Adrenal gland (tissue), 9 donors: ENCODE measurements at regions not wholly inside any gene's neighbourhood (a gene's known extent, or its start where the extent isn't known, plus 50 kb on each side); places are given as distances from the start of the nearest gene placed in this dataset.

Source experiments
- DNase-seq, 7 donors: peaks; one replicate each; pipeline ENCODE4 v3.0.0-alpha.2; 2019 to 2020
- H3K27ac ChIP-seq, 5 donors: fragments of 200-600 bp; sonication (generic) in 4 of 5; 1 replicate in 3 of 5; 2 replicates in 2 of 5; pipeline versions ENCODE4 v1.5.1 to v1.8.0; 2016 to 2020; ENCODE audit warnings: mild to moderate bottlenecking in 1 of 5
- H3K27me3 ChIP-seq: fragments of 200-600 bp; 2 replicates; pipeline ENCODE4 v1.8.0; 2021
- H3K36me3 ChIP-seq, 2 donors: fragments of 200-600 bp; replicated peaks in 1 of 2; 1 replicate in 1 of 2; 2 replicates in 1 of 2; pipeline versions ENCODE4 v1.5.1 to v1.8.0; 2018 to 2022
- H3K4me1 ChIP-seq, 2 donors: fragments of 200-600 bp; replicated peaks in 1 of 2; 1 replicate in 1 of 2; 2 replicates in 1 of 2; pipeline versions ENCODE4 v1.5.1 to v1.8.0; 2018 to 2021
- H3K4me3 ChIP-seq, 4 donors: fragments of 200-600 bp; sonication (generic) in 3 of 4; one replicate each; pipeline ENCODE4 v1.5.1; 2016 to 2018
- H3K9me3 ChIP-seq, 3 donors: fragments of 200-600 bp; sonication (generic) in 1 of 3; replicated peaks in 1 of 3; 1 replicate in 2 of 3; 2 replicates in 1 of 3; pipeline versions ENCODE4 v1.5.1 to v1.8.0; 2016 to 2021
- POLR2A ChIP-seq, 2 donors: fragments of 450-650 bp; IDR thresholded peaks; one replicate each; pipeline ENCODE4 v1.6.1; 2017; ENCODE audit warnings: antibody characterized with exemption in 2 of 2, mild to moderate bottlenecking in 2 of 2, moderate library complexity in 1 of 2
- WGBS, 4 donors: extraction: QIAGEN DNeasy Blood & Tissue Kit in 2 of 4; methylation state at CpG; one replicate each; pipeline versions ENCODE4 v1.1.5 to v1.1.7; 2013 to 2017; 5-methylcytosine and 5-hydroxymethylcytosine counted together
- intact Hi-C, 2 donors: fragments of 100-400 bp; cut with DNase I; formaldehyde crosslinking; loops; one replicate each; pipeline versions ENCODE4 v1.14.1 to v1.15.0; 2022 to 2023
- TF ChIP-seq, protein P1 (sequence below), 6 experiments: fragments of 450-650 bp in 4 of 6; fragments of 200-600 bp in 2 of 6; sonication (generic) in 1 of 6; IDR thresholded peaks; 1 replicate in 5 of 6; 2 replicates in 1 of 6; pipeline versions ENCODE4 v1.5.1 to v1.8.0; 2016 to 2021; ENCODE audit warnings: antibody characterized with exemption in 6 of 6, mild to moderate bottlenecking in 2 of 6, moderate library complexity in 1 of 6
- donor health status: healthy with polysubstance abuse.
- donor health status: Bipolar disorder and iron deficiency.
- donor health status: DM: yes; HTN: yes; CAD: no.
- donor health status: DM: no; HTN: no; CAD: no.
- donor health status: DM: no; HTN: no; CAD: no.

DNA sequence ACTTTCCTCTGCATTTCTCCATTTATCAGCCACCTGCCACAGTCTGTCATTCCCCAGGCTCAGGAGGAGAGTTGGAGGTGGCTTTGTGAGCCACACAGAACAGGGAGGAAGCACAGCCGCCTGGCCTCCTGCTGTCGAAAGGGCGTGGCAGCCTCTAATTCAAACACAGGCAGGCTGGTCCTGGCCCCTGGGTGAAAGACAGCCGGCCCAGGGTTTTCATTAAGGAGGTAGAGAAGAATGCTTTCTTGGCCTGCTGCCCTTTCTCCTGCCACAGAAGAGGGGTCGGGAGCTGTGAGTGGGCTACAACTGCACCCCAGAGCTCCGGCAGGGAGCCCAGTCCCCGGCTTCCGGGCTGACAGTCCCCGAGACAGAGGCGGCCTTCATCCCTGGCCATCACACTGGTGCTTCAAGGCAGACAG is 108.6 kb upstream of the FZD10 start:
- peaks cover 2% of the 10 kb centered on the region for H3K27me3 ChIP-seq
- intact Hi-C loops, result no loop called here
- H3K4me1 ChIP-seq, result no peaks in the 10 kb centered on the region
- no peak for DNase-seq
- no peaks in the 10 kb centered on the region for H3K9me3 ChIP-seq
- TF ChIP-seq, protein P1, sequence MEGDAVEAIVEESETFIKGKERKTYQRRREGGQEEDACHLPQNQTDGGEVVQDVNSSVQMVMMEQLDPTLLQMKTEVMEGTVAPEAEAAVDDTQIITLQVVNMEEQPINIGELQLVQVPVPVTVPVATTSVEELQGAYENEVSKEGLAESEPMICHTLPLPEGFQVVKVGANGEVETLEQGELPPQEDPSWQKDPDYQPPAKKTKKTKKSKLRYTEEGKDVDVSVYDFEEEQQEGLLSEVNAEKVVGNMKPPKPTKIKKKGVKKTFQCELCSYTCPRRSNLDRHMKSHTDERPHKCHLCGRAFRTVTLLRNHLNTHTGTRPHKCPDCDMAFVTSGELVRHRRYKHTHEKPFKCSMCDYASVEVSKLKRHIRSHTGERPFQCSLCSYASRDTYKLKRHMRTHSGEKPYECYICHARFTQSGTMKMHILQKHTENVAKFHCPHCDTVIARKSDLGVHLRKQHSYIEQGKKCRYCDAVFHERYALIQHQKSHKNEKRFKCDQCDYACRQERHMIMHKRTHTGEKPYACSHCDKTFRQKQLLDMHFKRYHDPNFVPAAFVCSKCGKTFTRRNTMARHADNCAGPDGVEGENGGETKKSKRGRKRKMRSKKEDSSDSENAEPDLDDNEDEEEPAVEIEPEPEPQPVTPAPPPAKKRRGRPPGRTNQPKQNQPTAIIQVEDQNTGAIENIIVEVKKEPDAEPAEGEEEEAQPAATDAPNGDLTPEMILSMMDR (IDR thresholded peaks at IDR 0.05), result no peak
- TF ChIP-seq POLR2A (IDR thresholded peaks at IDR 0.05), result no peak
- WGBS, 4 donors, result 11 to 27% (median 26%) methylated on average over 4 to 10 of the region's 10 CpGs
- no peak overlapping the region for H3K4me3 ChIP-seq
- H3K27ac ChIP-seq, result no peak overlapping the region
- H3K36me3 ChIP-seq, result no peaks in the 10 kb centered on the region

DNA sequence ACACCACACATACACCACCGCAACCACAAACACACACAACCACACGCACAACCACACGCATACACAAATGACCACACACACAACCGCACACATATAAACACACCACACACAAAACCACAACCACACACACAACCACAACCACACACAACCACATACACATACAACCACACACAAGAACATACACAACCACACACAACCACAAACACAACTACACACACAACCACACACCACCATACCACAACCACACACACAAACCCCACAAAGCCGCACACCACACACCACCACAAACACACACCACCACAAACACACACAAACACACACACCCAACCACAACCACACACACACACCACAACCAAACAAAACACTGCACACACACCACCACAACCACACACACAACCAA is 107.5 kb upstream of the FZD10 start:
- Histone ChIP-seq H3K9me3 (no peaks in the 10 kb centered on the region), H3K36me3 (no peaks in the 10 kb centered on the region), H3K4me1 (no peaks in the 10 kb centered on the region), H3K27me3 (peaks cover 2% of the 10 kb centered on the region), H3K27ac (no peak overlapping the region), H3K4me3 (no peak overlapping the region)
- intact Hi-C loops, result no loop called here
- TF ChIP-seq POLR2A (IDR thresholded peaks at IDR 0.05), result no peak
- TF ChIP-seq, protein P1 (IDR thresholded peaks at IDR 0.05), result no peak
- DNase-seq, result no peak
- 84 to 90% (median 87%) methylated on average over 5 of the region's 5 CpGs for WGBS, 4 donors

DNA sequence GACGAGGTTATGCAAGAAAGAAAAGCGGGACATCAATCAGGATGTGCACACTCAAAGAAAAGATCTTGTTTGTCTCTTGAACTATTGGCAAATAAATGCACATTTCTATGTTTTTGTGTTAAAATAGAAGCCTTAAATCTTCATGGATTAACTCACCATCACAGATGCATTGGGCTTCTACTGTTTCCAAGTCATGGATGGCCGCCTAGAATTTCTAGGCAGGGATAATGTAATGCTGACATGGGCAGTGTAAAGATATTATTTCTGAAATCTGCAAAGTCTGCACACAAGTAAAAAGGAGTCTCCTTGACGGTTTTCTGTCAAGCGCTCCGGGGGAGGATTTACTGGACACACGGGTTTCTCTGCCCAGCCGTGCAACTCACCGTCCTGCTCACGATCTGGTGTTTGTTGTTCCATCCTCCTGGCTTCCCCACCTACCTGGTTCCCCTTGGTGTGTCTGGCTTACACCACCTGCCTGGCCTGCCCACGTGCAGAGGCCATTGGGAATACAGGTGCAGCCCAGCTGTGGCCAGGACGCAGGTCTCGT is 103.3 kb upstream of the FZD10 start:
- 58 to 67% (median 64%) methylated on average over 13 of the region's 13 CpGs for WGBS, 4 donors
- Histone ChIP-seq H3K4me3 (no peak overlapping the region), H3K27me3 (no peaks in the 10 kb centered on the region), H3K4me1 (no peaks in the 10 kb centered on the region), H3K9me3 (no peaks in the 10 kb centered on the region), H3K27ac (no peak overlapping the region), H3K36me3 (no peaks in the 10 kb centered on the region)
- intact Hi-C loops, result no loop called here
- DNase-seq, result no peak
- TF ChIP-seq, protein P1 (IDR thresholded peaks at IDR 0.05), result no peak
- TF ChIP-seq POLR2A (IDR thresholded peaks at IDR 0.05), result no peak

DNA sequence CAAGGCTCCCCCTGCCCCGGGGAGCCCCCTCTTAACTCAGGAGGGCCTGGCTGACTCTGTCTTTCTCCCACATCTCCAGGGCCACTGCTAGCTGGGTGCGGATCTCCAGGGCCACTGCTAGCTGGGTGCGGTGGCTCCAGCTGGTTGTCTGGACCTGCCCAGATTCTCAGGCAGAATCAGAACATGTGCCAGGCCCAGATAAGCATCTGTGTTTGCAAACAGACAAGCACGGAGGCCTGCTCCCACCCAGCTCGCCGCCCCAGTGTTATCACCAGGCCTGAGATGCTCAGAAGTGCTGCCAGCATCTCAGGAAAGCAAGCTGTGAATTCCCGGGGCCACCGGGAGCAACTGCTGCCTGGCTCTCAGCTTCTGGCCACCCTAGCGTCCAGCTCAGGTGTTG is 98.4 kb upstream of the FZD10 start:
- H3K4me1 ChIP-seq, result no peaks in the 10 kb centered on the region
- no peak overlapping the region for H3K4me3 ChIP-seq
- no peak for DNase-seq
- no peaks in the 10 kb centered on the region for H3K36me3 ChIP-seq
- TF ChIP-seq, protein P1 (IDR thresholded peaks at IDR 0.05), result no peak
- TF ChIP-seq POLR2A (IDR thresholded peaks at IDR 0.05), result no peak
- intact Hi-C loops, result no loop called here
- H3K27me3 ChIP-seq, result no peaks in the 10 kb centered on the region
- no peak overlapping the region for H3K27ac ChIP-seq
- no peaks in the 10 kb centered on the region for H3K9me3 ChIP-seq
- WGBS, 4 donors, result 76 to 88% (median 81%) methylated on average over 1 to 9 of the region's 9 CpGs
